Peyer's patch (tissue), 4 donors: ENCODE measurements at regions not wholly inside any gene's neighbourhood (a gene's known extent, or its start where the extent isn't known, plus 50 kb on each side); places are given as distances from the start of the nearest gene placed in this dataset.

Experiments
- POLR2A ChIP-seq, 2 donors: fragments of 450-650 bp; IDR thresholded peaks; one replicate each; pipeline ENCODE4 v1.5.1; 2017; ENCODE audit warnings: antibody characterized with exemption in 2 of 2, mild to moderate bottlenecking in 2 of 2, moderate library complexity in 2 of 2
- TF ChIP-seq, protein P1 (sequence below), 6 experiments: fragments of 450-650 bp in 4 of 6; fragments of 200-600 bp in 2 of 6; sonication (generic) in 1 of 6; IDR thresholded peaks; one replicate each; pipeline ENCODE4 v1.5.1; 2017 to 2019; ENCODE audit warnings: antibody characterized with exemption in 6 of 6, mild to moderate bottlenecking in 3 of 6, moderate library complexity in 1 of 6

- TF ChIP-seq, protein P1, sequence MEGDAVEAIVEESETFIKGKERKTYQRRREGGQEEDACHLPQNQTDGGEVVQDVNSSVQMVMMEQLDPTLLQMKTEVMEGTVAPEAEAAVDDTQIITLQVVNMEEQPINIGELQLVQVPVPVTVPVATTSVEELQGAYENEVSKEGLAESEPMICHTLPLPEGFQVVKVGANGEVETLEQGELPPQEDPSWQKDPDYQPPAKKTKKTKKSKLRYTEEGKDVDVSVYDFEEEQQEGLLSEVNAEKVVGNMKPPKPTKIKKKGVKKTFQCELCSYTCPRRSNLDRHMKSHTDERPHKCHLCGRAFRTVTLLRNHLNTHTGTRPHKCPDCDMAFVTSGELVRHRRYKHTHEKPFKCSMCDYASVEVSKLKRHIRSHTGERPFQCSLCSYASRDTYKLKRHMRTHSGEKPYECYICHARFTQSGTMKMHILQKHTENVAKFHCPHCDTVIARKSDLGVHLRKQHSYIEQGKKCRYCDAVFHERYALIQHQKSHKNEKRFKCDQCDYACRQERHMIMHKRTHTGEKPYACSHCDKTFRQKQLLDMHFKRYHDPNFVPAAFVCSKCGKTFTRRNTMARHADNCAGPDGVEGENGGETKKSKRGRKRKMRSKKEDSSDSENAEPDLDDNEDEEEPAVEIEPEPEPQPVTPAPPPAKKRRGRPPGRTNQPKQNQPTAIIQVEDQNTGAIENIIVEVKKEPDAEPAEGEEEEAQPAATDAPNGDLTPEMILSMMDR (IDR thresholded peaks at IDR 0.05) = no peak
- no peak for TF ChIP-seq POLR2A (IDR thresholded peaks at IDR 0.05)
Observed at GRCh38 chrX:22526339-22526738, 253.6 kb downstream of the CBLL2 start.
